Right hindlimb (tissue), 1 donor: ENCODE measurements at regions not wholly inside any gene's neighbourhood (a gene's known extent, or its start where the extent isn't known, plus 50 kb on each side); places are given as distances from the start of the nearest gene placed in this dataset.
A peak's percentile ranks its signal among the peaks of the same experiment; 100 is the strongest.

Experiments
- DNase-seq: peaks from one replicate; pipeline ENCODE4 v3.0.0-alpha.2; 2018

- DNase-seq = no peak
These were observed 566.0 kb downstream of the NR4A2 start for GRCh38 chr2:155766342-155767115.

- DNase-seq = no peak
These were observed 577.0 kb downstream of the NR4A2 start for GRCh38 chr2:155755481-155755880.

DNA sequence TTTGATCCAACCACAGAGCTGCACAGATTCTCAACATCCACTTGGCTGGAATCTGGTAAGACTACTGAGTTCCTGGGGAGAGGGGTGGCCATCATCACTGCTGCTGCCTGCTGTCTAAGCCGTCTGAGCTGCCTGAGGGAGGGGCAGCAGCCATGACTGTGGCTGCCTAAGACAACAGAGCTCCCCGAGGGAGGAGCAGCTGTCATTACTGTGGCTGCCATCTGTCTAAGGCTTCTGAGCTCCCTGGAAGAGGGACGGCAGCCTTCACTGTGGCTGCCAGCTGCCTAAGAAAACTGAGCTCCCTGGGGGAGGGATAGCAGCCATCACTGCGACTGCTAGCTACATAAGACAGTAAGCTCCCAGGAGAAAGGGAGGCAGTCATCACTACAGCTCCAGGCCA, 584.4 kb downstream of the NR4A2 start:
- DNase-seq = peak; percentile 17

DNA sequence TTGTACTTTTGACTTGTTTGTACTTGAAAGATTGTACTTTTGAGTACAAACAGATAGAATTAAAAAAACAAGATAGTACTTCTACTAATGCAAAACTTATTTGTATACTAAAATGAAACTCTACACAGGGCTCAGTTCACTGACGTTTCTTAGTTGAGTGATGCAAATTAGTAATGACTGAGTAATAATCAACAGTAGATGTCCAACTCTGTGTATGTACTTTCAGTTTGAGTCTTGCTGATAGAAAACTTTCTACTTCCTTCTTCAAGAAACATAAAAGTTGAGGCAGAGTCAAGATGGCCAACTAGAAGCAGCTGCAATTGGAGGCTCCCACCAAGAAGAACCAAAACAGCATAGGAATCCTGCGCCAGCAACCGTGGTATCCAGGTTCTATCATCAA, 585.0 kb downstream of the NR4A2 start:
- DNase-seq = no peak

DNA sequence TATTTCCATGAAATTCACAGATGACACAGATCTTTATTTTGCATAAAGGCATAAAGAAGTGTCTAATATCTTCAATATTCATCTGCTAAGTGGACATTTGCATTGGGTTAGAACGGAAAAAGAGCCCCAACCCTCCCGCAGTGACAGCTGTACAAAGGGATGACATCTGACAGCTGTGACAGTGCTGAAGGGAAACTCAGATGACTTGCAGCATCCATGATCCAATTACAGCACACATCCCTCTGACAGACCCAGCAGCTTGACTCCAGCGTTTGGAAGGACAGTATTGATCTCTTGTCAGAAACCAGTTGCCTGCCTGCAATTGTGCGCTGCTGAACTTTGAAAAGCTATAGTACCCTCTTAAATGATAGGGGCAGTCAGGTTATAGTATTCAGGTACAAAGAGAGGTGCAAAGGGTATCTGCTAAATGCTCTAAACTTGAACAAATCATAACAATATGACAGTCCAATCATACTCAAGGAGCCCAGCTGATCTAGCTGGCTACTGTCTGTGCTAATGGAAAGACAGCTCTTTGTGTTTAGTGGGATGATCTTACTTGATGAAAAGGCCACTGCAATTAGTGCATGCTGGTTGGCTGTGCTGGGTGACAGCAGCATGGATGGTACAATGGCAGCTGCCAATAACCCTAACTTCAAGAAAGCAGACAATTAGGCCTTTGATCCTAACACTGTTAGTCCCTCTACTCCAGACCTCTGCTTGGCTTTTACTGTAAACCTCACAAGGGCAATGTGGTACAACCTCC, 599.2 kb downstream of the NR4A2 start:
- peak; percentile 53 for DNase-seq

DNA sequence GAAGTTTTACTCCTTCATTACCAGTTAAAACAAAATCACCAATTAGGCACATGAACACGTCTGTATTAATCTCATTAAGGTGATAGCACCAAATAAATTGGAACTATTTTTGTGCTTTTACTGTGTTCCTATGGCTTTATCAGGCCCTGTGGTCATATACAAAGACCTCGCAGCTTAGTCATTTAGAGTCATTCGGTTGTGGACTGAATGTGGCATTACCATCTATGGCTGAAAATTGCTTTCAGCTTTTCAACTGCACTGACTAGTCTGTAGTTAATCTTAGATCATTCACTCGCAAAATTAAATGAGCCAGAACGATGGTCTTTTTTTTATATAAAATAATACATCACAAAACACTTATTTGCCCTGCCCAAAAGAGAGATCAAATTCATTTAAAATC, 601.7 kb downstream of the NR4A2 start:
- no peak for DNase-seq

DNA sequence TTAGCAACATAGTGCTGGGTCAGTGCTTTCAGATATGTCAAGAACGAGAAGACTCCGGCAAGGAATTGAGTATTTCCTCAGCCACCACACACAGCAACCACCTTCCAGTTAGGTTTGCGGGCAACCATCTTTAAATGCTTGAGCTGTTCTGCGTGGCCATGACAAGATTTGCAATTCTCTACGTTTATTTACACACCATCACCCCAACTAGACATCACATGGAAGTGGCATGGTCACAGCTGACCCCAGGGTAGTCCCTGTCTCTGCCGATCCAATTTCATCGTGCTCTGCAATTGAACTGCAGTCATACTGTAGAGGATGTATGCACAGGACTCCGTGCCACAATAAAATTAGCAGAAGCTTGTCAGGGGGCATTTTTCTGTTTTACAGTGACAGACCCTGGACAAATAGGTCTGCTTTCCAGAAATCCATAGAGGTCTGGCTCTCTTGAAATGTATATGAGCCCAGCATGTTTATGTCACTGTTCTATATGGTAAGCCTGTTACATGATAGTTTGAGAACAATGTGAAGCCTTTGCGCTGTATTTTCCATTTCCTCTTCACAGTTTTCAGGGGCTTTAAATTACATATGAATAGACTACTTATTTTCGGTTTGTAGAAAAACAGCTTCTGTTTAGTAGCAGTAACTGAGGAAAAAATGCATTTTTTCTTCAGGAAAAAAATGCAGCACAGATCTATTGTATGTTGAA, 605.2 kb downstream of the NR4A2 start:
- DNase-seq = no peak

GRCh38 chr2:155722290-155722689, 610.2 kb downstream of the NR4A2 start:
- no peak for DNase-seq

DNA sequence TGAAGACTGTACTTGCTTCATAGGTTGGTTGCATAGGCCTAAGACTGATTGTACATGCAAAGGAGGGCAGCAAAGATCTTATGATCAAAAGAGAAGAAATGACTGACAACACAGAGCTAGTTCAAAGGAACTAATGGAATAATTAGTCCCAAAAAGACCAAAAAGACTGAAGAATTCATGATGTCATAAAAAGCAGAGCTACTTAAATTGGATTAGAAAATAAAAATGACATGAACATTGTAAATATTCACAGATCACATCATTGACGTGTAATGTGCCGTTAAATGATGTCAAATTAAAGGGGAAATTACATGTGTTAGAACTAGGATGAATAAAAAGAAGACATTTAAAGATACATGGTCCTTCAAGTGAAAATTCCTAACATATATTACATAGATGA, 616.8 kb downstream of the NR4A2 start:
- no peak for DNase-seq

DNA sequence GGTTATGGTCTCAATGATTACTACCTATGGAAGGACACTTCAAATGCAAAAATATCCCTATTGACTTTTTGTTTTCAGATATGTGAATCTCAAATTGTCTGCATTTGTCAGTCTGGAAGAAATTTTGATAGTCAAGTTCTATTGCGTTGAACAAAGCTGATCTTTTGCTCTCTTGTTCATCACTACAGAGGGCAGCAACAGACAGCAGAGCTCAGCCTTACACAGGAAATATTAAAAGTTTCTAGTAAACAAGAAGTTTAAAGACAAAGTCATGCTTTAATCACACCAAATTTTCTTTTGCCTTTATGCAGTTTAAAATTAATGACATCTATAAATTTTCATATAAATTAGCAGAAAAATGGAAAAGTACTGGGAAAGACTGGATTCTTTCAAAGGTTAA, 617.5 kb downstream of the NR4A2 start:
- no peak for DNase-seq

DNA sequence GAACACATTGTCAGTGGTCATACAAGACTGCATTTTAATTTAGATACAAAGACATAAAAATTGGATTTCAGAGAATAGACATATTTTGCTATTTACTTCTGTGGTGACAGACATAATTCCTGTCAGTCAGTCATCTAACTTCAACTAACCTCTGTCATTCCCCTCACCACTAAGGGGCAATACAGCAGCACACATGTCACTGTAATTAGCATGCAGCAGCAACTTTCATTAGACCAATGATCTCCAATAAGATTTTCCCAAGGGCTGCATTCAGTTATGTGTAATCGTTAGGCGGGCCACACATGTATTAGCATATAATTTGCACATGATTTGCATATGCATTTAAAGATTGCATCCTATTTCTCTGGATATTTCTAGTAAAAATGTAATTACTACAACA, 624.5 kb downstream of the NR4A2 start:
- no peak for DNase-seq

DNA sequence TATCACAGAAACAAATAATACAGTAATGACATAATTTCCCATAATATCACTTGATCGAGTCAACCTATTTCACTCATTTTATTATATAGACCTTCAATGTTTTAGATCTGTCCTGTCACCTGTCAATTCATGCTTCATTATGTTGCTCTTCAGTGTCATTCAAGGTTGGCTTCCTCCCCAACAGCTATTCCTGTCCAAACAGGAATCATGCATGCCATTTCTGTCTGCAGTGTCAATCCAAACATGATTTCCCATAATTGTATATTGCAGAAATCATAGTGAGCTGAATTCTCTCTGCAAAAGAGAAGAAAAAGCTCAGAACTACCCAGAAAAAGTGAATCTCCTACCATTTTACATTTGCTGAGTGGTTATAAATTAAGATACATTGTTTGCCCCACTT, 628.6 kb downstream of the NR4A2 start:
- DNase-seq = no peak

DNA sequence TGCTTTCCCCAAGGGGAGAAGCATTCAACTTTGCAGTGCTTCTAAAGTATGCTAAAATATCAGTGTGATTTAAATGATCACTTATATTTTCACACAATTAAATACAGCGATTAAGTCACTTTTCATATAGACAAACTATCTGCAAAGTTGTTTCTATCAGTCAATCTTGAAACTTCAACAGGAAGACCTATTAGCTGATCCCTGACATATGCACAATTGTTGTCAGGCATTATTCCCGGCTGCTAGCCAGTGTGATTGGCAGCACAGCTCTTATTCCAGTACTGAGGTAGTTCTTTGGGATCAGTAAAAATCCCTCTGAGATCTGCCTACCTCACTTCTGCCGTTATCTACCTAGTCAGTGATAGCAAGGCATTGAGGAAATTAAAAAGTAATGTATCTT, 629.5 kb downstream of the NR4A2 start:
- no peak for DNase-seq

DNA sequence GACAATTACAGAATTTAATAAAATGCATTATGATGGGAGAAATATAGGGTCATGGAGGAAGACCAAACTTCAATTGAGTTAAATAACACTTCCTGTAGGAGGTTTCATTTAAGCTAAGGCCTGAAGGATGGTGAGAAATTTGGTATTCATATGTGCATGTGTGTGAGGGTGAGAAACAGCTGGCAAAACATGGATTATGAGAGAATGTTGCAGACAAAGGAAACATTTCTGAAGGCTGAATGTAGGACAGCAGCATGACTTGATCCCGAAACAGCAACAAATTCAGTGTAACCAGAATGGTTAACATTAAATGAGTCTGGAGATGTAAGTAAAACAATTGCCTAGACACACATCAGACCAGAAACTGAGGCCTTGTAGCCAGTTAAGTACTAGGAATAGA, 630.8 kb downstream of the NR4A2 start:
- DNase-seq = no peak

DNA sequence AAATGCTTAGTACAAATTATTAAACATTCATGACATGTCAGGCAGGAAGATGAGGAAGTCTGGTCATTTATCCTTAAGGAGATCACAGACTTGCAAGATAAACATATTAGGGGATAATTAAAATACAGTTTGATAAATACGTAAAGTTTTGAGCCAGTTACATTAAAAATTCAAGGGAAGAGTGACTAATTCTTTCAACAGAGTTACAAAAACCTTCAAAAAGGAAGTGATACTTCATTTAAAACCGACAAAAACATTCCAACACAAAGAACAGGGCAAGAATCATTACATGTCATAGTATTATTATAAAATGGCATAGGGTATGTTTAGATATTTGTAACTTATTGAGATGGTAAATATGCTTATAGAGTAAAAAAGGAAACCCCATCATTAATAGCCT, 636.0 kb downstream of the NR4A2 start:
- no peak for DNase-seq

DNA sequence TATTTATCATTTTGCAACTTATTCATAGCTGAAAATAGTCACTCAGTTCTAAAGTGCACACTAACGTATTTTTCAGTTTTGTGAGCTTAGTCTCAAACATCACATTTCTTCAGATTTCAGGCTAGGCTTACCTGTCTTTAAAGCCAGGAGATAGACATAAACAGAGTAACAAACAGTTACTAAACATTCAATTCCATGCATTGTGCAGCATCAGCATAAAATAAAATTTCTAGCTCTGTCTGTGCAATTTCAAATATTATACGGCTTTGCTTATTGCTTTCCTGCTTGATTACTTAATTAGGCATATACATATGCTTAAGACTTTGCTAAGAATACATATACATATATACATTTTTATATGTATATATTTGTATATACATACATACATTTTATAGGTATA, 637.0 kb downstream of the NR4A2 start:
- no peak for DNase-seq

DNA sequence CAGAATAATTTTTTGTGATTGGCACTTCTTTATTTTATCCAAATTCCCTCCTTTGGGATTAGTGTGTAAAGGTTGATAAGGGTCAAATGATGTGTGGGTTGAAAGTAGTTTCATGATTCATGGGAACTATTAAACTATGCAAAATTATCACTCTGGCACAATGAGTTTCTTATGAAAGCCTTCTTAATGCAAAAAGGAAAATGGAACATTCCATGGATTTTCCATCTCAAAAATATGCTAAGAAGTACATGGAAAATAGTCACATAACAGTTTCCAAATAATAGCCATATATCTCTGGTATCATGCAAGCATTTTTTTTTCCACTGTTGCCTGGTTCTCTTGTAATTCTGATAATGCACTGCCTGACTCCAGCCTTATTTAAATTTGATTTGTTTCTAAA, 639.7 kb downstream of the NR4A2 start:
- no peak for DNase-seq

GRCh38 chr2:155692106-155692505, 640.4 kb downstream of the NR4A2 start:
- no peak for DNase-seq

- no peak for DNase-seq
These were observed 641.7 kb downstream of the NR4A2 start for GRCh38 chr2:155690785-155691184.

- no peak for DNase-seq
These were observed 642.7 kb downstream of the NR4A2 start for GRCh38 chr2:155689791-155690190.

DNA sequence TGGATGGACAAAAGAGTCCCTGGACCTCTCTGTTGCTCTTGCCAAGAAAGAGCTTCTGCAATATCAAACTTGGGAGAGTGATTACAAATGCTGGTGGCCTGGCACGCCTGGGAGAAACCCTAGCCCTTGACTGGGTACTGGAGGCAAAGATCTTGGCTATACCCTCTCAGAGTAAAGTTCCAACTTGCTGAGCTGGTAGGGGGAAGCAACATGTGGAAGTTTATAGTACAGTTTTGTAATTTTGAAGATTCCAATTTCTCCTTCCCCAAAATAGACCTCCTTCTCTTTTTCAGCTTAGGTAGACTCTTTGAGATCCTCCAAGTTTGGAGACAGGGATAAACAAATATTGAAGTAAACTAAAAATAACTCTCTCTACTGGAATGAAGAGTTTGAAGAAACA, 645.3 kb downstream of the NR4A2 start:
- DNase-seq = no peak

DNA sequence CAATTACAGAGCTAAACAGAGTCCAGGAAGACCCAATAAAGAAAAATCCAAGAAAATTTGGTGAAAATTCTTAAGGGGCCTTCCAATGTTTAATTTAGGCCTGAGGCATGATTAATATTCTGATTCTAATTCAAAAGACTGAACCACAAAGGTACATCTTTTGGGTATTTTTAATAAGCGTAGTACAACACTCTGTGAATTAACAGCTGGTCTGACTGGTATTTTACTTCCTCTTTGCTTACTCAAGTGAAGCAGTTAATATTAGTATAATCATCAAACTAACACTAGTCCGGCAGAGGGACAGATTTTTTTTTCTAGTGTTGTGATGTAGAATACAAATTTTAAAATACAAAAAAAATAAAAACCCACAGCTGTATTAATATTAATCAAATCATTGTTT, 652.9 kb downstream of the NR4A2 start:
- no peak for DNase-seq

DNA sequence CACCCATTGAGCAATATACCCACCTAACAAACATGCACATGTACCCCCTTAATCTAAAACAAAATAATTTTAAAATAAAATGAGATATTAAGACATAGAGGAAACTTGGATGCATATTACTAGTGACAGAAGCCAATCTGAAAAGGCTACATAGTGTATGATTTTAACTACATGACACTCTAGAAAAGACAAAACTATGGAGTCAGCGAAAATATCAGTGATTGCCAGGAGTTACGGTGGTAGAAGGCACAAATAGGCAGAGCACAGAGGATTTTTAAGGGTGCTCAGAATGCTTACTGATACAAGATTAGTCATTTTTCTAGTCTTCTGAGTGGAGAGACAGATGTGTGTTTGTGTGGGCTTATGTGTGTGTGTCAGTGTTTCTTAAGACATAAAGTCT, 656.6 kb downstream of the NR4A2 start:
- DNase-seq = no peak

- no peak for DNase-seq
These were observed 666.8 kb downstream of the NR4A2 start for GRCh38 chr2:155665704-155666103.
